ENCODE measurements at regions not wholly inside any gene's neighbourhood (a gene's known extent, or its start where the extent isn't known, plus 50 kb on each side); places are given as distances from the start of the nearest gene placed in this dataset.

GRCh38 chr15:62940093-62940754 is 102.3 kb upstream of the TPM1 start:
- H3K4me3 Mint-ChIP-seq (ENCODE audit: unreplicated experiment) = no peak overlapping the region
- no peak for TF ChIP-seq CTCF (IDR thresholded peaks at IDR 0.05; ENCODE audit: partially characterized antibody, unreplicated experiment)
- no peaks in the 10 kb centered on the region for H3K9me3 Mint-ChIP-seq (ENCODE audit: unreplicated experiment)
- peak overlapping the region; percentile 4 for H3K27ac Mint-ChIP-seq (ENCODE audit: unreplicated experiment)
- no peak for DNase-seq
- H3K36me3 Mint-ChIP-seq (ENCODE audit: unreplicated experiment) = no peaks in the 10 kb centered on the region
- peaks cover 3% of the 10 kb centered on the region for H3K4me1 Mint-ChIP-seq (ENCODE audit: low read depth, unreplicated experiment)
- peaks cover 5% of the 10 kb centered on the region for H3K27me3 Mint-ChIP-seq (ENCODE audit: unreplicated experiment)

GRCh38 chr15:62940755-62941361 is 101.7 kb upstream of the TPM1 start:
- peaks cover 5% of the 10 kb centered on the region for H3K27me3 Mint-ChIP-seq (ENCODE audit: unreplicated experiment)
- H3K4me3 Mint-ChIP-seq (ENCODE audit: unreplicated experiment) = no peak overlapping the region
- peak overlapping the region; percentile 4 for H3K27ac Mint-ChIP-seq (ENCODE audit: unreplicated experiment)
- peaks cover 3% of the 10 kb centered on the region for H3K4me1 Mint-ChIP-seq (ENCODE audit: low read depth, unreplicated experiment)
- H3K36me3 Mint-ChIP-seq (ENCODE audit: unreplicated experiment) = no peaks in the 10 kb centered on the region
- no peak for TF ChIP-seq CTCF (IDR thresholded peaks at IDR 0.05; ENCODE audit: partially characterized antibody, unreplicated experiment)
- H3K9me3 Mint-ChIP-seq (ENCODE audit: unreplicated experiment) = no peaks in the 10 kb centered on the region
- DNase-seq = no peak

GRCh38 chr15:62941699-62942098 is 100.8 kb upstream of the TPM1 start:
- no peak for DNase-seq
- Mint-ChIP-seq H3K4me1 (ENCODE audit: low read depth, unreplicated experiment) (peaks cover 3% of the 10 kb centered on the region), H3K27ac (ENCODE audit: unreplicated experiment) (no peak overlapping the region), H3K27me3 (ENCODE audit: unreplicated experiment) (peaks cover 5% of the 10 kb centered on the region), H3K9me3 (ENCODE audit: unreplicated experiment) (no peaks in the 10 kb centered on the region), H3K36me3 (ENCODE audit: unreplicated experiment) (no peaks in the 10 kb centered on the region), H3K4me3 (ENCODE audit: unreplicated experiment) (no peak overlapping the region)
- no peak for TF ChIP-seq CTCF (IDR thresholded peaks at IDR 0.05; ENCODE audit: partially characterized antibody, unreplicated experiment)

- H3K27me3 Mint-ChIP-seq (ENCODE audit: unreplicated experiment) = peaks cover 5% of the 10 kb centered on the region
- H3K36me3 Mint-ChIP-seq (ENCODE audit: unreplicated experiment) = no peaks in the 10 kb centered on the region
- TF ChIP-seq CTCF (IDR thresholded peaks at IDR 0.05; ENCODE audit: partially characterized antibody, unreplicated experiment) = no peak
These were observed 100.1 kb upstream of the TPM1 start for GRCh38 chr15:62942428-62942827.

GRCh38 chr15:62945063-62945462 is 97.5 kb upstream of the TPM1 start:
- Mint-ChIP-seq H3K4me3 (ENCODE audit: unreplicated experiment) (no peak overlapping the region), H3K4me1 (ENCODE audit: low read depth, unreplicated experiment) (peaks cover 3% of the 10 kb centered on the region), H3K27me3 (ENCODE audit: unreplicated experiment) (peaks cover 8% of the 10 kb centered on the region)

More at GRCh38 chr15:62942428-62942827, 100.1 kb upstream of the TPM1 start:
- Mint-ChIP-seq H3K4me3 (ENCODE audit: unreplicated experiment) (no peak overlapping the region), H3K27ac (ENCODE audit: unreplicated experiment) (no peak overlapping the region), H3K4me1 (ENCODE audit: low read depth, unreplicated experiment) (peaks cover 3% of the 10 kb centered on the region), H3K9me3 (ENCODE audit: unreplicated experiment) (no peaks in the 10 kb centered on the region)
- DNase-seq = no peak

More at GRCh38 chr15:62945063-62945462, 97.5 kb upstream of the TPM1 start:
- Mint-ChIP-seq H3K27ac (ENCODE audit: unreplicated experiment) (no peak overlapping the region), H3K36me3 (ENCODE audit: unreplicated experiment) (no peaks in the 10 kb centered on the region), H3K9me3 (ENCODE audit: unreplicated experiment) (peaks cover 1% of the 10 kb centered on the region)
- no peak for TF ChIP-seq CTCF (IDR thresholded peaks at IDR 0.05; ENCODE audit: partially characterized antibody, unreplicated experiment)
- no peak for DNase-seq

Measured in glutamatergic neuron (in vitro differentiated cells).